GM18508 (cell line): ENCODE measurements at regions not wholly inside any gene's neighbourhood (a gene's known extent, or its start where the extent isn't known, plus 50 kb on each side); places are given as distances from the start of the nearest gene placed in this dataset.
"Not testable (repeated sequence)": the region's sequence is repeated elsewhere in the genome, so short reads cannot be mapped to it uniquely, and the experiment has no call there.

Source experiments
- ATAC-seq: cut with Tn5 transposase; IDR thresholded peaks from one replicate; pipeline ENCODE4 v1.9.1; 2021; ENCODE audit warnings: moderate number of reproducible peaks; ENCODE audit not compliant: insufficient read depth, unreplicated experiment

DNA sequence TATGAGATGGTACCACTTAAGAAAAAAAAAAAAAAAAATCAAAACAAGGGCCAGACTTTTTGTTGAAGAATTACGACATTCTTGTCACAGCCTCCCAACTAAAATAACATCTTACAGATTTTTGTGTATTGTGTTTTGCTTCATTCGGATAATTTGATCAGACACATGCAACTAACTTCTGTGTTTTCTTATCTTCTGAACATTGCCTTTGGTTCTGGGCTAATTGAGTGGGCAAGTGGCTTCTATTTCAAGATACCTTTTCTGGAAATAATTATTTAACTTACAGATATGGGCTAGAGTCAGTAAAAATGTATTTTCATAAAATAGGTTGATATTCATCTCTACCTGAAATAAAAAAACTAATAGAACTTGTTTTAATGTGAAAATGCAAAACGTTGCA lies 165.1 kb downstream of the ANKRD7 start:
- no peak for ATAC-seq

DNA sequence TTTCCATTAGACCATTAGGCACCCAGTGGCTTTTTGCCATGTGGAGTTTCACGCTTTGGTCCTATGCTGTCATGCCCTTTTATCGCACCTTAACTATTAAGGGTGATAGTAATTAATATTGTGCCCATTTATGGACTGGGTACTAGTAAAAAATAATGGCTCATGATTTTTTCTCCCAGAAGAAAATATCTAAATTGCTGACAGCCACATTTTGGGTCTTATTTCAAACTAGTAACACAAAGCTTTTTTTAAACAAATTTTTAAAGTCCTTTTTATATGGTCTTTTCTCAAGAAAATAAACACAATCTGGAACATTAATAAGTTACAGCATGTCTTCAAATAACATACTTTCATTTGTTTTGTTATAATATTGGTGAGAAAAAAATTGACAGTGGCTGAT lies 179.7 kb downstream of the ANKRD7 start:
- ATAC-seq: no peak

DNA sequence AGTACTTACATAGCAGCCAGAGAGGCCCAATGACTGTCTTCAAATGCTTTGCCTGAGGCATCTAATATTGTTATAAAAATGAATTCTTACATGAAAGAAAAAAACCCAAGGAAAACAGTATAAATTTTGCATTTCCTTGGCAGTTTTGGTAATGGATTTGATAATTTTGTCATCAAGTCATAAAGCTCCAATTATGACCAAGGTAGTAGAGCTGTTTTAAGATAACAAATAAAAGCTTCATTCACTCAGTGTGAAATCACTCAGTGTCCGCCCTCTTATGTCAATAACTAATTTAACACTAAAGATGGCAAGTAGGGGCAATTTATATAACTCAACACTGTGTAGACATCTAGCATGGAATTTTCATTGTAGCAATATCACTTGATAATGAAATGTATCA lies 193.9 kb downstream of the ANKRD7 start:
- no peak for ATAC-seq

DNA sequence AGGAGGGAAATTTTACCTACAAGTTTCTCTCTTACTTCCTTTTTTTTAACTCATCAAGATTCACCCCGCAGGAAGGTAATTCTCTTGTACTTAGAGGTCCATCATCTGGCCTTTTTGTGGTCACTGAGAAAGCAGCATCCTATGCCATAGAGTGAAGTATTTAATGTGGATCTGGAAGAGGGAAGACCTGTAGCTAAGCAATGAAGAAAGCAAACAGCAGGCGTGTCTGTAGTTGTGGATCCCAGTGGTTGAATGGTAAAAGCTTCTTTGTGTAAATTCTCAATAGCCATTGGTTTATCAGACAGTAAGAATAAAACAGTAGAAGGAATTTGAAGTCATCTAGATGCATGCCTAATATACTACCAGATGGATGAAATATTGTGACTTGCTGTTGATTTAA lies 196.4 kb downstream of the ANKRD7 start:
- ATAC-seq: no peak

DNA sequence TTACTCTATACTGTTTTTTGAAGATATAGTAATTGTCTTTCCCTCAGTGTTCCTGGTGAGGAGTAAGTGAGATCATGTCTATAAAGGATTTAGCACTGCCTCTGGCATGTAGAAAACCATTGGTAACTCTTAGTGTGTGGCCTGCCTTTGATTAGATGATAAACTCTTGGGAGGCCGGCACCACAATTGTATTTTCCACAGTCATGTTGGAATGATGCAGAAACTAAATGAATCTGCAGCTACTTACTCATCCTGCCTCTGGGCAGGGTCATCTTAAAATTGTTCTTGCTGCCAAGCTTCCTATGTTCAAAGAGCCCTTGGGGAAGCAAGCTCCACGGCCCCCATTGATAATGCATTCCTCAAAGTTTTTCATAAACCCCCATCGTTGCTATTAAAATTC lies 204.6 kb downstream of the ANKRD7 start:
- no peak for ATAC-seq

DNA sequence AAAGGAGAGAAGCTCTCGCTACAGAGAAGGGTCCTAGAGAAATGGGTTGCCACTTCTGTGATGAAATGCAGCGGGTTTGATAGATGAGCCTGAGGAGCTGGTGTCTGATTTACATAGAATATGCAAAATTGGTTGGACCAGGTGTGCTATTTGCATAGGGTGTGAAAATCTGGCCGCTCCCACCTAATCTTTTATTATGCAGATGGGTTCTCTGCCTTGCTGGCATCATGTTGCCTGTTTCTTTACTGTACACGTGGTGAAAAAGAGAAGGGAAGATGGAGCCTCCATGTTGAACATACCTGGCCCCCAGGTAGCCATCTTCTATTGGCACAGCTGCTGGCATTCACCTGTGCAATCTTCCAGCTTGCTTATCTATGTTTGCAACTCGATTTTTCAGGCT lies 212.2 kb downstream of the ANKRD7 start:
- no peak for ATAC-seq

DNA sequence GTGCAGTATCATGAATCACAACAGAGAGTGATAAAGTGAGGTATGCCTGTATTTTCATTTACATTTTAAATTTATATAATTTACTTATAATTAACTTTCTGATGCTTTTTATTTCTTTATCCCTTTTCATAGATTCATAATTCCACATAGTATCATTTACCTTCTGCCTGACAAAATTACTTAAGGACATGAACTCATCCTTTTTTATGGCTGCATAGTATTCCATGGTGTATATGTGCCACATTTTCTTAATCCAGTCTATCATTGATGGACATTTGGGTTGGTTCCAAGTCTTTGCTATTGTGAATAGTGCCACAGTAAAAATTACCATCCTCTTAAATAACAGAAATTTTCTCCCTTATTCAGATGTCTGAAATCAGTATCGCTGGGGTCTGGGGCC lies 224.5 kb downstream of the ANKRD7 start:
- not testable (repeated sequence) for ATAC-seq

DNA sequence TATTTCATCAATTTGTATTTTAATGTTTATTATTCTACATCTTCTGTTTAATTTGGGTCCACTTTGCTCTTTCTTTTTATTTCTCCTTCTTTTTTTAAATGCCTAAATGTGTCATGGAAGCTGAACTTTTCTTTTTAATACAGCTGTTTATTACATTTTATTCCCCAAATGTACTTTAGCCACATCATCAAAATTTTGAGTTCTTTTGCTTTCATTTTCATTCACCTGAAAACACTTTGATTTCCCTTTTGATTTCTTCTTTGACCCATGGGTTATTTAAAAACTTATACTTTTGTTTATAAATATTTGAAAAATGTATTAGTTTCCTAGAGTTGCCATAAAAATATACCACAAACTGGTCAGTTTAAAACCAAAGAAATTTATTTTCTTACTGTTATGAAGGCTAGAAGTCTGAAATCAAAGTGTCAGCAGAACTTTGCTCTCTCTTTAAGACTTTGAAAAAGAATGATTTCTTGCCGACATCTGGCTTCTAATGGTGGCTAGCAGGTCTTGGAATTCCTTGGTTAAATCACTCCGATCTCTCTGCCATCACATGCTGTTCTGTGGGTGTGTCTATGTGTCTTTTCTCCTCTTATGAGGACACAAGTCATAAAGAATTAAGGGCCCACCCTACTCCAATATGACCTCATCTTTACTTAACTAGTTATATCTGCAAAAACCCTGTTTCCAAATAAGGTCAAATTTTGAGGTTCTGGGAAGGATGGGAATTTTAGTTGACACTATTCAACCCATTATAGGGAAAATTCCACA lies 225.5 kb downstream of the ANKRD7 start:
- ATAC-seq: no peak

DNA sequence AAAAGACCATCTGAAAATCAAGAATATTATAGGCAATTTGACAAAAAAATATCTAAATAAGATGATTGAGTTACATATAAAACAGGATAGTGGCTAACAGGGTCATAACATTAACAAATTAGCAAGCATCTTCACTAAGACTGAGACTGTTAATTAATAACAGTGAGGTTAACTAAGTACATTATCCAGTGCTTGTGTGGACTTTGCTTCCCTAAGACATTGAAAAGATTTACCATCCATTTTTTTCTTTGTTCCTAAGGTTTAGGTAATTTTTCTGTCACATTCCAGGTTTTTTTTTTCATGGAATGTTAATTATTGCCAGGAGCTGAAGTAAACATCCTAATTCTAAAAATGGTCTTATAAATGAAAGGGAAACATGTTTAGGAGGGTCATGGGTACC lies 227.6 kb downstream of the ANKRD7 start:
- ATAC-seq: no peak

DNA sequence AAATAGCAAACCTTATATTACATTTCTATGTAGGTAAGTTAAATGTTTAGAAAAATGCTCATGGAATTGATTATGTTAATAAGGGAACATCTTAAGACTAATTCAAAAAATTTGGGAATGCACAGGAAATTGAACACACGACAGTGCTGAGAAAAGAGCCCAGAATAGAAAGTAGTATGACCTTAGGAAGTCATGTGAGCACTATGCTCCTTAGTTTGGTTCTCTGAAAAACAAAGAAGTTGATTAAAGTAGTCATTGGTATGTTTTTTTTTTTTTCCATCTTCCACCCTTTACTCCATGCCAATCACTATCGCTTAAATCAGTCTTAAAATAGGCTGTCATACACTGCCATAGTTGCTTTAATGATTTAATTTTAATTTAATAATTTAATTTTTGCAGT lies 242.9 kb downstream of the ANKRD7 start:
- ATAC-seq: no peak

DNA sequence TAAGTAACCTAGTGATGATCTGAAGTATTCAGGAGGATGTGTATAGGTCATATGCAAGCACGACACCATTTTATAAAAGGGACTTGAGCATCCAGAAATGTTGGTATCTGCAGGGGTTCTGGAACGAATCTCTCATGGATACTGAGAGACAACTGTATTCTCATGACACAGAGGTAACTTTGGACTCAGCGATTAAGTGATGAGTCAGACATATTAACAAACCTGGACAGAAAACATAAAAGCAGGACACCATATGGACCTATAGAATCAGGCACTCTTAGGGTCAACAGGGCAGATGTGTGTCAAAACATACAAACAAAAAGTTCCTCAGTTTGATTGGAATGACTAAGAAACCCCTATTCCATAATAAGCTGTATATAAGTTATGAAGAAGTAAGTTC lies 248.1 kb downstream of the ANKRD7 start:
- ATAC-seq: no peak

DNA sequence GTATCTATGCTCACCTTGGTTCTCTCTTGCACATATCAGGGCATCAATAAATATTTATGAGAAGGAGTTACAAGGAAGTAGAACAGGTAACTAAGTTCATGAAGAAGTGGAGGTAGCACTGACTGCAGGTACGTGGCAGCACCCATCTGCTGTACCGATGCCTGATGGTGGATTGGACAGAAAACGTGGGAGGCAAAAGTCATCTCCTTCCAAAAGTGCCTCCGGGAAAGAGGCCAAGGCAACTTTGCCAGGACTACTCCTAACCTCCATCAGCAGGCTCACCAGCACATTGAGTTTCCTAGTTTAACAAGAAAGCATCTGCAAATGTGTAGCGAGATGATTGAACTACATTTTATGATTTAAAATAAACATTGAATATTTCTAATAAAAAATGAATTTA lies 248.8 kb downstream of the ANKRD7 start:
- ATAC-seq: no peak

DNA sequence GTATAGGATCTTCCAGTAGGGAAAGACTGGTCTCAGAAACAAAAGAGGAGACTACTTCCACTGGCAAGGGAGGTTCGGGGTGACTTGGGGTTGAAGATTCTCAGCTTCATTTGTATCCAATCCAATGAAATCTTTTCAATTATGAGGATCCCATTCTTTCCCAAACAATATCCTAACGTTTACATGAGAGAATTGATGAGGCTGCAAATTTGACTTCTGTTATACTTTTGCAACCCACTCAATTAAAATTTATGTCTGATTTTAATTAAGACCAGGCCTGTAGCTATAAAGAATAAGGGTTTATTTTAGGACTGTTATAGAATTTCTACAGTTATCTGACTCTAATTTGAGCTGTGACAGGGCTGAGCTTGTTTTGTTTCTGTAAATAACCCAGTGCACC lies 251.5 kb downstream of the ANKRD7 start:
- ATAC-seq: no peak

DNA sequence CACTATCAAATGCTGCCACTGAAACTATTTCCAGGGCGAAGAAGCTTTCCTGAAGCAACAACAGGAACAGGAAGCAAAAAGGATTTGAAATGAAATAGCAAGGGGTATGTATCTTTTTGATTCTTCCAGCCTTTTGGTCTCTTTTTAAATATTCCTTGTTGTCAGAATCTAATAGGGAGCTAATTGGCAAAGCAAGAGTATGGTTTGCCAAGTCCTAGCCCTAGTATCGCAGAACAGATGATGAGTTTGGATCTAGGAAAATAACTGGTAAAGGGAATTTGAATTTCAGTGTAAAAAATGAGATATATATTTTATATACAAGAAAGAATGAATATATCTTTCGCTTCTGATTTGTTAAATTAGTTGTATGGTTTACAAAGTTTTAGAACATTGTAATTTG lies 252.5 kb downstream of the ANKRD7 start:
- no peak for ATAC-seq

DNA sequence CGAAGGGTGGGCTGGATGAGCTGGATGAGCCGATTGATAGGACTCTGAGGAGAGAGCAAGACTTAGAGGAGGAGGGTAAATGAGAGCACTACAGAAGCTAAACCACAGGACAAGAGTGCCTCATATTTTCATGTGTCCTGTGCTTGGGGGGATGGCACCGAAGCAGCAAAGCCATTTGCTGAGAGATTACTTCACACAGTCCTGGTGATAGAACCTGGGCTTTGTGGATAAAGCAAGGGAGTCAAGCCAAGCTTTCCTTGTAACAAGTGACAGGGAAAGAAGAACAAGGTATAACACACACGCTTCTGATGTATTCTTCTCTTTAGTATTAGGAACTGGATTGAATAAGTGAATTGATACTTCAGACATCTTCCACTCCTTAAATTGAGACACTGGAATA lies 253.7 kb downstream of the ANKRD7 start:
- no peak for ATAC-seq

DNA sequence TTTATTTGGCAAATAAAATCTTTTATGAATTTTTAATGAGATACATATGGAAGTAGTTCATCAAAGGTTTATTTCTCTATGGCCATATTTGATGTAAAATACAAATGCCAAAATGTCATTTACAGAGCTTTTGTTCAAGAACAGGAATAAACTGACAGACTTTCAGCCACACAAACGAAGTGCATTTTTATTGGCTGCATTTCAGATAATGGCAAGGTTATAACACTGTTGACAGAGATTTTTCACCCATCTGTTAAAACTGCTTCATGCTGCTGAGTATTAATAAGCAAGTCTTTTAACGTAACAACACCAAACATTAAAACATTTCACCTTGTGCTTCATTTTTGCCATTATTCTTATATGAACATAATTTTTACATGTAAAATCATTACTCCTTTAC lies 254.4 kb downstream of the ANKRD7 start:
- no peak for ATAC-seq

DNA sequence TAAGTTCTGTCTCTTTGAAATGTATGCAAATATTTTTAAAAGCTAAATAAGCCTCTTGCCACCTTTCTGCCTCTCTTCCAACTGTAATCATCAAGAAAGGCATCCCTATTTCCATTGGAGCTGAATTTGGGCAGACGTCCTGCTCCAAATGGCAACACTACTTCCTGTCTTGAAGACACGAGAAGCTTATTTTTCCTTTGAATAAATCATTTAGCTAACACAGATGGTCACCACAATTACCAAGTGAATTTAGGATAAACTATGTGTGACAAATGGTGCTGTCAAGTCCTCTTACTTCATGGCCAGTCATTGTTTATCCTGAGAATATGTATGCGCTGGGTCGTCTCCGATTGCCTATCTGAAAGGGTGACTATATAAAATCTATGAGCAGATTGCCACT lies 268.0 kb downstream of the ANKRD7 start:
- no peak for ATAC-seq

DNA sequence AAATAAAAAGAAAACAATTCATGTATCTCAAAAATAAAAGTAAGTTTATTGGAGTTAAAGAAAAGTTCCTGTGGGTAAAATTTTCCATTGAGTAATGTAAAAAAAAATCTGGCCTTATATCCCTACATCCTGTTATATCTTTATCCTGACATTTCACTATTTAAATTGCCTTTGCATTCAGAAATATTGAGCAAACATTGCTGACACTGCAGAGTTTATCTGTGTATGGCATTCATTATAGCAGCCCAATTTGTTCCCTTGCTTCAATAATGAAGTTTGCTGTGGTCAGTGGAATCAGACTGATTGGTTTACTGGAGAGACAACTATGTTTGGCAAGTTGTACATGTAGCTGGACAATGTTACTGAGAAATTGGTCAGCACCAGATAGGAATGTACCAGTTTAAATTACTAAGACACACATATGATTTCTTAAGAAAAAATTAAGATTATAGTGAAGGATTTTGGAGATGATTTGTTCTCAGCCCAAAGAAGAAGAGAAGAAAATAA lies 271.7 kb downstream of the ANKRD7 start:
- no peak for ATAC-seq

DNA sequence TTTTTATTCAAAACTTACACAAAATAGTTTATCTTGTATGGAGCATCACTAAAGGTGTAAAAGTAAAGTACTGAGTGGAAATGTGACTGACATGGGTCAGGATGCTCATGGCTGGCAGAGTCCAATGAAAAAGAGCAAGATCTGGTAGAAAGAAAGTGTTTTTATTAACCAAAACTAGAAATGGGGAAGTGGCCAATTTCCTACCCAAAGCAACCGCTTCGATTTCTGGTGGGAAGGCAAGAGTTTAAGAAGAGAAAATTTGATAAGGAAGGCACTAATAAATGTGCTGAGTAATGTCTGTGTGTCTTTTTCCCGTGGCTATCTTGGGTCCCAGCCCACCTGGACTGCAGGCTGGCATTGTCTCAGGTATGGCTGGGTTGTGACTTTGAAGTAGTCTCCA lies 277.7 kb downstream of the ANKRD7 start:
- ATAC-seq: no peak

DNA sequence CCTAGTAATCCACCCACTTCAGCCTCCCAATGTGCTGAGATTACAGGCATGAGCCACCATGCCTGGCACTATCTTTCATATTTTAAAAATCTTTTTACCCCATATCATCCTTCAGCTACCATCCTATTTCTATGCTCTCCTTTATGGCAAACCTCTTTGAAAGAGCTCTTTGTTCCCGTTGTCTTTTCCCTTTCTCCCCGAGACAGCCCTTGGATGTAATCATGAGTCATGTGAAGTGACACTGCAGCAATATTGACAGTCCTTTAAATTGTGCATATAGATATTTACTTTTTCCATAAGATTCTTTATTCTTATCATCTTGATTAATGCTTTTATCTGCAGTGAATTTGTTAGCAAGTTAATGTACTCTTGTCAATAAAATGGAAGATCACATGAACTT lies 286.6 kb downstream of the ANKRD7 start:
- no peak for ATAC-seq

DNA sequence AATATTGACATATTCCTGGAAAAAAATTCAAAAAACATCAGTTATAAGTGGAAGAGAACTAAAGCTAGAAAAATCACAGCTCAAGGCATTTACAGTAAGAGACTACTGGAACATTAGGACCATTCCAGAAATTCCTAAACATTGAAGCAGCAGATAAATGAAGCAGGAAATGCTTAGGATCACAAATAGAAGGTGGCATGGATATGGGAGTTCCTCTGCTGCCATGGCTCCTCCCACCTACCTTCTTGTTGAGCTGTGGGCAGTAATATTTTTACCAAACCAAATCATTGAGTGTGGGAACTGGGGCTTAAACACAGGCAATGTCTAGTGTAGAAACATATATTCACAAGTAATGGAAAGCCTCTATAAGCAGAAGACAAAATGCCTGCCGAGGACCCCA lies 292.8 kb downstream of the ANKRD7 start:
- ATAC-seq: no peak

DNA sequence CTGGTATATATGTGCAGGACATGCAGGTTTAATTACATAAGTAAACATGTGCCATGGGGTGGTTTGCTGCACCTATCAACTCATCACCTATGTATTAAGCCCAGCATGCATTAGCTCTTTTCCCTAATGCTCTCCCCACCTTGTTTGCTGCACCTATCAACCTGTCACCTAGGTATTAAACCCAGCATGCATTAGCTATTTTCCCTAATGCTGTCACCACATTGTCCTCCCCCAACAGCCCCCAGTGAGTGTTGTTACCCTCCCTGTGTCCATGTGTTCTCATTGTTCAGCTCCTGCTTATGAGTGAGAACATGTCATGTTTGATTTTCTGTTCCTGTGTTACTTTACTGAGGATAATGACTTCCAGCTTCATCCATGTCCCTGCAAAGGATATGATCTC lies 300.5 kb downstream of the ANKRD7 start:
- ATAC-seq: no peak

DNA sequence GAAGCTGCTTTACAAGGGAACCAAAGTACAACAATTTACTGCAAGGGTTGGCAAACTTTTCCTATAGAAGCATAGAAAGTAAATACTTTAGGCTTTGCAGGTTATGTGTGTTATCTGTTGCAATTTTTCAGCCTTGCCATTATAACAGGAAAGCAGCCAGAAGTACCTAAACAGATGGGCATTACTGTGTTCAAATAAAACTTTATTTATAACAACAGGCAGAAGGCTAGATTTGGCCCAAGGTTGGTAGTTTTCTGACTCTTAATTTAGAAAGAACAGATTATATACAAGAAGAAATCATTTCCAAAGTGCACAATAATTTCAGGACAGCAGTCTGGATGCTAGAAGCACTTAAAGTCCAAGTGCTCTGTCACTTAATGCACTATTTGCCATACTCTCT lies 307.1 kb downstream of the ANKRD7 start:
- no peak for ATAC-seq
